ENCODE measurements at regions not wholly inside any gene's neighbourhood (a gene's known extent, or its start where the extent isn't known, plus 50 kb on each side); places are given as distances from the start of the nearest gene placed in this dataset.

DNA sequence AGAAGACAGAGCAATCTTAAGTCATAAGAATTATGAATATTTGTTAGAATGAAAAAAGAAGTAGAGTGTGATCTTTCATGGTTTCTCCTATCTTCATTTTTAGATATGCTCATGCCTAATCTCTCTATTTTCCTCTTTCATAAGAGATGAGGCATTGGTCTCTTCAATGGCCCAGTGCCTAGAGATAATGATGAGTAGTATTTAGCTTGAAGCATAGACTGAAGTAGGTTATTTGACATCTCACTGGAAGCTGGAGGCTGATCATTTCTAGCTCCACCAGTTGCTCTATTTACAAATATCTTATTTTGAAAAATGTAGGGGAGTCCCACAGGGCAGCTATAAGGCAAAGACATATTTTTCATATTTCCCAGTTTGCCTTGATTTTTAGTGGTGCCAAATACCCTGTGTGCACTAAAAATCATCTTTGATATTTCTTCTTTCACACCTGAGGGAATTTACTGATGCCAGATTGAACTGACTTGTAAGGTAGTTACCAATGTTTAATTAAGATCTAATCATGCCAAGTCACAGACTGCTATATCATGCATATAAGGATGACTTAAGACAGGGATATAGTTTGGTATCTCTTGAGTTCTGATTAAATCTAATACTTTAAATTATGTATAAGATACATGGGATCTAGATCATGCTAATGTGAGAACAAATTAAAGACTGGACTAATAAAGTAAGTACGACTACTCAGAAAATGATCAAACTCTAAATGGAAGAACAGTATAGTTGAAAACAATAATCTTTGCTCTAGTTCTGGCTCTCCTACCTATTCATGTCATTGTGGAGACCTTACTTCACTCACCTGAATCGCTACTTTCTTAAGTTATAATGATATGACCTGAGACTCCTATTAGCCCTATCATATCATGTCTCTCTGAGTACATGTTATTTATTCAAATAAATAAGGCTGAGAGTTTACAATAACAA lies 108.2 kb upstream of the IFNE start:
- peaks cover 11% of the 10 kb centered on the region for H3K27me3 Mint-ChIP-seq
- CTCF ChIA-PET: no interaction called here
- H3K9me3 Mint-ChIP-seq: no peaks in the 10 kb centered on the region
- no peak overlapping the region for H3K4me3 Mint-ChIP-seq
- peaks cover 15% of the 10 kb centered on the region for H3K4me1 Mint-ChIP-seq
- DNase-seq: no peak
- POLR2A ChIA-PET: no interaction called here
- no peak overlapping the region for H3K27ac Mint-ChIP-seq
- no peaks in the 10 kb centered on the region for H3K36me3 Mint-ChIP-seq (ENCODE audit: low read depth)

DNA sequence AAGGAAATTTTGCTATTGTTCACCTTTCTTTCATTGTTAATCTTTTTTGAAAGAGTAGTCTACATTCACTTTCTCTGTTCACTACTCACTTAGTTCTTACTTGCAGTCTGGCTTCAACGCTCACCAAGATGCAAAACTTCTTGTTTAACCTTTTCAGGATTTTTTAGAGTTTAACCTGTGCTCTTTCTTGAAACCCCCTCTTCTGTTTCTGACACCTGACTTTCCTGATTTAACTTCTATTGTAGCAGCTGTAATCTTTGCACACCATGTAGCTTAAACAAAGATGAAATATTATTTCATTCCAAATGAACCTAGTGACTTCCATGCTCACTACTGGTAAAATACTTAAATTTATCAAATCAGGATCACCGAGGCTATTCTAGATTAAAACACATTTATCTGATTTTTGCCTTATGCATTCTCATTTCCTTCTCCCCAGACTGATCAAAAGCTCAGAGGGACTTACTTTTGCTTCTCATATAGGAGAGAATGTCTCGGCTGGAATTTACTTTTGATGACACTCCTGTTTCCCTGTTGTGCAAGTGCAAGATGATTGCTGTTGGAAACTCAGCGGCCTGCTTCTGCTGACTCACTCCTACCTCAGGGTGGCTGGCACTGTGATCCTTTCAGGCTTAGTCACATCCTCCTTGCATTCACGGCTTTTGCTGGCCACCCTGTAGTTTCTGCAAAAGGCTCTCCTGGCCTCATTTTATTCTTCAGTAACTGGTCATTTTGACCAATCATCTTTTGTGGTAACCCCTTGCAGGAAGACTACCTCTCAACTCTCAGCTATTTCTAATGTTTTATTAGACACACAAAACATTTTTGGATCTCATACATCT lies 109.3 kb upstream of the IFNE start:
- no peak overlapping the region for H3K4me3 Mint-ChIP-seq
- H3K27me3 Mint-ChIP-seq: peaks cover 16% of the 10 kb centered on the region
- CTCF ChIA-PET: no interaction called here
- H3K9me3 Mint-ChIP-seq: no peaks in the 10 kb centered on the region
- H3K4me1 Mint-ChIP-seq: peaks cover 15% of the 10 kb centered on the region
- no peak overlapping the region for H3K27ac Mint-ChIP-seq
- no peaks in the 10 kb centered on the region for H3K36me3 Mint-ChIP-seq (ENCODE audit: low read depth)
- POLR2A ChIA-PET: no interaction called here
- DNase-seq: peak; percentile 63

DNA sequence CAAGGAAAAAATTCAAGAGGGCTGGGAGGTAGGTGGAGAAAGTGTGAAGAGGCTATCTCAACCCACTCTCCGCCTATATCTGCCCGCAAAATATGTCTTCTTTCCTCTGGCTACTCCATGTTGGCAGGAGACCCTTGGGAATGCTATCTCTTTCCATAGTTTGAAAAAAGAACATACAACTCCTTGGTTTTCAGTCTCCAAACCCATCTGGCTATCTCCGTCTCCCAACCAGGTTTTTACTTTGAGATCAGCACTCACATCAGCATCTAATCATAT lies 109.9 kb upstream of the IFNE start:
- Mint-ChIP-seq H3K27me3 (peaks cover 17% of the 10 kb centered on the region), H3K4me3 (no peak overlapping the region), H3K36me3 (ENCODE audit: low read depth) (no peaks in the 10 kb centered on the region), H3K4me1 (peaks cover 15% of the 10 kb centered on the region), H3K9me3 (no peaks in the 10 kb centered on the region), H3K27ac (no peak overlapping the region)
- POLR2A ChIA-PET: no interaction called here
- CTCF ChIA-PET: no interaction called here
- no peak for DNase-seq

DNA sequence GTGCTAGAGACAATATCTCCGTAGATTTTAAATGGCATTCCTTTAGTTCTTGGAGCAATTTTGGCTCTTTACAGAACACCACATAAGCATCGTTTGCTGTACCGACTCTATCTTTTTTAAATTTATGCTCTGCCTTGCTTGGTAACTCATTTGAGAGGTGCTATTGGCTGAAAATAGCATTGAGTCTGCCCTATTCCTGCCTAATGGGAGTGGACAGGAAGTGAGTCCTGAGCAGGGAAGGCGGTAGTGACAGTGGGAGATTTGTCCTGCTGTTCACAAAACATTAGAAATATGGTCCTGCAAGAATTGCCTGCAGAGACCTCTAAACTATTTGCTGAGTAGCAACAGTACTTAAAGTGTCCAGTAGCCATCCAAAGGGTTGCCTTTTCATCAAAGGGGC lies 115.2 kb upstream of the IFNE start:
- Mint-ChIP-seq H3K27ac (no peak overlapping the region), H3K9me3 (no peaks in the 10 kb centered on the region), H3K4me1 (peaks cover 3% of the 10 kb centered on the region), H3K27me3 (peaks cover 21% of the 10 kb centered on the region), H3K4me3 (no peak overlapping the region), H3K36me3 (ENCODE audit: low read depth) (no peaks in the 10 kb centered on the region)
- CTCF ChIA-PET: no interaction called here
- DNase-seq: no peak
- POLR2A ChIA-PET: no interaction called here

DNA sequence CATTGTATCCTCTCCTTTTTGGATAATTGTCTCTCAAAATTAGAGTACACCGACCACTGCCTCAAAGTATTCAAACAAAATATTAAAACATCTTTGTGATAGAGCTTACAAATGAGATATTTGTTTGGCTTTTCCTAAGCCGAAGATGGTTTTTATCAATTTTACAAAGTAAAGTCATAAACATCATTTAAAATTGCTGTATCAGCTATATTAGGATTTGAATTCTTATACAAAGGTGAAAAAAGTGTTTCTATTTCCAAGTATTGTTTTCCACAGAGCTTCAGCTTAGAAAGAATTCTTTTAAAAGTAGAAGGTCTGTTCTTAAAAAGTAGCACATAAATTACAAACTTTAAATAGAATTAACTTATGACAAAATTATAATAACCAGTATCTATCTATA lies 116.6 kb upstream of the IFNE start:
- H3K4me3 Mint-ChIP-seq: no peak overlapping the region
- H3K27me3 Mint-ChIP-seq: peaks cover 19% of the 10 kb centered on the region
- no peak overlapping the region for H3K27ac Mint-ChIP-seq
- ChIA-PET POLR2A (no interaction called here), CTCF (no interaction called here)
- no peak for DNase-seq
- no peaks in the 10 kb centered on the region for H3K36me3 Mint-ChIP-seq (ENCODE audit: low read depth)
- no peaks in the 10 kb centered on the region for H3K9me3 Mint-ChIP-seq
- no peaks in the 10 kb centered on the region for H3K4me1 Mint-ChIP-seq

DNA sequence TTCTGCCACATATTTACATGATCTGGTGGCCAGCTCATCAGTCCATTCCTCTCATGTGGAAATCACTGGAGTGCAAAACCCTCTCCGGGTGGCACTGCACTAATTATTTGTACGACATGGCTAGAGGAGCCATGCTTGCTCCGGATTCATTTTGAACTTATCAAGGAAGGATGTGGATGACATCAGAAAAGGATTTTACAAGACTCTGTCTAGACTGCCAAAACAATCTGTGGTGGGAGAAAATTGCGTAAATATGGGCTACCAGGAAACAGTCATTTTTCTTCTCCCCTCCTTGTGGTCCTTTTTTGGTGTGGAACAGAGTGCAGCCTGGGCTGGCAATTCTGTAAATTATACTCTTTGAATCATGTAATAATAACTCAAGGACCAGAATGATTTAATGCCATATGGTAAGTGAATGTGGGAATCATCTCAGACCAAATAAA lies 123.4 kb upstream of the IFNE start:
- peaks cover 11% of the 10 kb centered on the region for H3K27me3 Mint-ChIP-seq
- H3K36me3 Mint-ChIP-seq (ENCODE audit: low read depth): no peaks in the 10 kb centered on the region
- no peaks in the 10 kb centered on the region for H3K4me1 Mint-ChIP-seq
- no peak overlapping the region for H3K27ac Mint-ChIP-seq
- ChIA-PET CTCF (no interaction called here), POLR2A (no interaction called here)
- H3K9me3 Mint-ChIP-seq: no peaks in the 10 kb centered on the region
- no peak for DNase-seq
- H3K4me3 Mint-ChIP-seq: no peak overlapping the region

DNA sequence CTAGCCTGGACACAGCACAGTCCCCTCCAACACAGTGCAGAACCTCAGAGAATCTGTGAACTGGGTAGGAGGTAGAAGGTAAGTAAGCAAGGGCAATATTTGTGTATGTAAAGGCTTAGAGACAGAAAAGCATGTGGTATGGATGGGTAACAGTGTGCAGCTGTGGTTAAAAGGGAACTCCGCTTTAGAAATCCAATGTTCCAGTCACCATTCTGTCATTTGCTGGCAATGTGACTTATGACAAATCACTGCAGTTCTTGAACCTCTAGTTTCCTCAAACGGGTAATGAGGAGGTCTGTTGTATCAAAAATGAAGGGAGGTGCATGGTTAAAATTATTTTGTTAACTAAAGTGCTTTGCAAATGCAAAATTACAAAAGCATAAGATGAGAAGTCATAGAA lies 125.5 kb upstream of the IFNE start:
- Mint-ChIP-seq H3K27me3 (peaks cover 8% of the 10 kb centered on the region), H3K4me1 (peaks cover 12% of the 10 kb centered on the region), H3K27ac (no peak overlapping the region), H3K9me3 (no peaks in the 10 kb centered on the region), H3K4me3 (no peak overlapping the region), H3K36me3 (ENCODE audit: low read depth) (no peaks in the 10 kb centered on the region)
- CTCF ChIA-PET: no interaction called here
- no peak for DNase-seq
- POLR2A ChIA-PET: no interaction called here

DNA sequence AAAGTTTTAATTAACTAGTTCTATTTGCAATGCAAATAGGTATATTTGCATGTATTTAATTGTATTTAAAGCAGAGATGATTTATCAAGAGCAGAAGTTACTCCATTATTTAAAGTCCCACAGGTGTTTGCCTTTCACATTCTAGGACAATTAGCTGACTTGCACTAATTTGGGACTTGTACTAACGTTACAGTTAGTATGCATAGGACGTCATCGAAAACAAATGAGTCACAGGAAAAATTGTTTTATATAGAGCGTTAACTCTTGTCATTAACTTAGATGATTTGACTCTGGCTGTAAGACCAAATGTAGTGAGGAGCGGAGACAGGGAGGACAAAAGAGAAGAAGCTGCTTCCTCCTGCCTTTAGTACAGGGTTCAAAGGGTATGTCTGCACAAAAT lies 126.1 kb upstream of the IFNE start:
- DNase-seq: no peak
- peaks cover 8% of the 10 kb centered on the region for H3K27me3 Mint-ChIP-seq
- H3K27ac Mint-ChIP-seq: no peak overlapping the region
- no peaks in the 10 kb centered on the region for H3K9me3 Mint-ChIP-seq
- H3K36me3 Mint-ChIP-seq (ENCODE audit: low read depth): no peaks in the 10 kb centered on the region
- H3K4me1 Mint-ChIP-seq: peaks cover 12% of the 10 kb centered on the region
- no peak overlapping the region for H3K4me3 Mint-ChIP-seq
- ChIA-PET POLR2A (no interaction called here), CTCF (no interaction called here)

DNA sequence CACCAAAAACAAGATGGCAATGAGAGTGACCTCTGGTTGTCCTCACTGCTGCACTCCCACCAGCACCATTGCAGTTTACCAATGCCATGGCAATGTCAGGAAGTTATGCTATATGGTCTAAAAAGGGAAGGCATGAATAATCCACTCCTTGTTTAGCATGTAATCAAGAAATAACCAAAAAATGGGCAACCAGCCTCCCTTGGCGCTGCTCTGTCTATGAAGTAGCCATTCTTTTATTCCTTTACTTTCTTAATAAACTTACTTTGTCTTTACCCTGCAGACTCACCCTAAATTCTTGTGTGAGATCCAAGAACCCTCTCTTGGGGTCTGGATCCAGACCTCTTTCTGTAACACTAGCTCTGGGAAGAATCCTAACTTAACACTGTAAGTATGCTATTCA lies 127.4 kb upstream of the IFNE start:
- Mint-ChIP-seq H3K4me1 (peaks cover 13% of the 10 kb centered on the region), H3K9me3 (no peaks in the 10 kb centered on the region), H3K36me3 (ENCODE audit: low read depth) (no peaks in the 10 kb centered on the region), H3K27me3 (peaks cover under 1% of the 10 kb centered on the region), H3K4me3 (no peak overlapping the region), H3K27ac (no peak overlapping the region)
- no peak for DNase-seq
- ChIA-PET CTCF (no interaction called here), POLR2A (no interaction called here)

DNA sequence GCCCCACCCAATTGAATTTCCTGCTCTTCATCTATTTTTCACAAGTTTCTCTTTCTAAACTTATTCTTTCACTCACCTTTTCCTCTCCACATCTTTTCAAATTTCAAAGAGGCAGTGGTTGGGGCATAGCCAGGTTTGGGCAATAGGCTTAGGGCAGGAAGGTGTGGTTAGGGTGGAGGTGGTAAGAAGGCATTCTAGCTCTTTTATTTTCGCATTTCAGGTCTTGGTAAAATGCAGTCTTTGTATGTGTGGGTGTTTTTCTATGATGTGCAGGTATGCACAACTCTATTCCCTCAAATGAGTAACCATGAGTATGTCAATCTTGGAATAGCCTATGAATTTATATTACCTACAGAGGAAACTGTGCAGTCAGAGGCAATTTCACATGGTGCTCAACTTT lies 129.8 kb upstream of the IFNE start:
- Mint-ChIP-seq H3K36me3 (ENCODE audit: low read depth) (no peaks in the 10 kb centered on the region), H3K9me3 (no peaks in the 10 kb centered on the region), H3K4me1 (peaks cover 14% of the 10 kb centered on the region), H3K27me3 (no peaks in the 10 kb centered on the region), H3K27ac (no peak overlapping the region), H3K4me3 (peak overlapping the region; percentile 6)
- ChIA-PET POLR2A (no interaction called here), CTCF (no interaction called here)
- DNase-seq: peak; percentile 23

DNA sequence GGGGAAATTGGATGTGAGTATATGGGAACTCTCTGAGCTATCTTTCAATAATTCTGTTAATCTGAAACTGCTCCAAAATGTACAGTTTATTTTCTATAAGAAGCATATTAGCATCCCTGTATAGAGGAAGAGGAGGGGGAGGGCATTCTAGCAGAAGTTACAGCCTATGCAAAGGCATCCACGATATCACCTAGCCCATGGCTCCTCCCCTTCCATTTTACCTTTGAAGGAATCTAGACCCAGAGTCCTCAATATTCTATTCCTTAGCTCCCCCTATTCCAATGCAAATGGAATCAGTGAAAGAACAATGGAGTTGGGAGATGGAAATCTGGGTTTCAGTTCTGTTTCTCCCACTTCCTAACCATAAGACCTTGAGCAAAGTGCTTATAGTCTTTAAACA lies 132.9 kb upstream of the IFNE start:
- H3K36me3 Mint-ChIP-seq (ENCODE audit: low read depth): no peaks in the 10 kb centered on the region
- no peak overlapping the region for H3K4me3 Mint-ChIP-seq
- H3K9me3 Mint-ChIP-seq: no peaks in the 10 kb centered on the region
- peaks cover 1% of the 10 kb centered on the region for H3K27me3 Mint-ChIP-seq
- POLR2A ChIA-PET: no interaction called here
- no peak overlapping the region for H3K27ac Mint-ChIP-seq
- peaks cover 14% of the 10 kb centered on the region for H3K4me1 Mint-ChIP-seq
- DNase-seq: no peak
- CTCF ChIA-PET: no interaction called here

DNA sequence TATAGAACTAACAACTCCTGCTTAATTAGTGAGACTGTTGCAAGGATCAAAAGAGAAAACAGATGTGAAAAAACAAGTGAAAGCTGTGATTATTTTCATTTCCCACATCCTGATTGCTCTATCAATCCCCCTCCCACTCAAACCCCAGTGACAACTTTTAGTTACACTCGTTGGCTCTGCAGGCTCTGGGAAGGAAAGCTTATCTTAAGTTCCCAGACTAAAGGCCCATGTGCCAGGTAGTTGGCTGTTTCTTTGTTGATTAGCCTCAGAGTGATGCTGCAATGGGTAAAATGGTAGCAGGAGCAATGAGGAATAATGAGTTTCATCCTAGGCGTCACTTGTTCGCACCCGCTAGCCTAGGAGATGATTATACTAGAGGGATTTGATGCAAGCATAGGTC lies 133.3 kb upstream of the IFNE start:
- POLR2A ChIA-PET: no interaction called here
- CTCF ChIA-PET: no interaction called here
- Mint-ChIP-seq H3K27ac (no peak overlapping the region), H3K27me3 (peaks cover 1% of the 10 kb centered on the region), H3K4me3 (no peak overlapping the region), H3K4me1 (peaks cover 14% of the 10 kb centered on the region), H3K9me3 (no peaks in the 10 kb centered on the region), H3K36me3 (ENCODE audit: low read depth) (no peaks in the 10 kb centered on the region)
- DNase-seq: no peak

DNA sequence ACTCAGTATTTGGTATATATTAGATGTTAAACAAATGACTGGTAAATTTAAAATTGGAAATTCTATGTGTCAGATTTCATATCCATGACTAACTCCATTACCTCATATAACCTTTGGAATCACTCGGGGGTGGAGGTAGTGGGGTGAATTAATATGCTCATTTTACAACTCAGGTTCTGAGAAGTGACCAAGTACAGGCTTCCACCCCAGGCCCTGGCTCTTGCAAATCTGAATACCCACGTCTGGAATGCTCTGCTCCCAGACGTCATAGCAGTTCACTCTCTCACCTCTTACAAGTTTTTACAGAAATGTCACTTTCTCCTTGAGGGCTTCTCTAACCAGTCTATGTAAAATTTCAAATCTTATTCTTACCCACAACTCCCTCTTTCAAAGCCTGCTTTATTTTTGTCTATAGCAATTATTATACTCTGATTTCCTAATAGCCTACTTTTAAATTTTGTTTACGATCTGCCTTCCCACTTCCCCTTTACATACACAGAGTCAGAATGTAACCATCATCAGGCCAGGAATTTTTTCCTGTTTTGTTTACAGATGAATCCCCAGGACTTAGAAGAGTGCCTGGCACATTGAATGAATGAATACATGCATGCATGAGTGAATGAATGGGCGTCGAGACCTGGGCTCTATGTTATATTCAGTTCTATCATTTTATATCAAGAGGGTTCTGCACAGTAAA lies 134.1 kb upstream of the IFNE start:
- ChIA-PET POLR2A (no interaction called here), CTCF (no interaction called here)
- Mint-ChIP-seq H3K9me3 (no peaks in the 10 kb centered on the region), H3K27ac (no peak overlapping the region), H3K4me3 (no peak overlapping the region), H3K4me1 (peaks cover 11% of the 10 kb centered on the region), H3K27me3 (peaks cover 1% of the 10 kb centered on the region), H3K36me3 (ENCODE audit: low read depth) (no peaks in the 10 kb centered on the region)
- no peak for DNase-seq
